ENCODE measurements at regions not wholly inside any gene's neighbourhood (a gene's known extent, or its start where the extent isn't known, plus 50 kb on each side); places are given as distances from the start of the nearest gene placed in this dataset.

DNA sequence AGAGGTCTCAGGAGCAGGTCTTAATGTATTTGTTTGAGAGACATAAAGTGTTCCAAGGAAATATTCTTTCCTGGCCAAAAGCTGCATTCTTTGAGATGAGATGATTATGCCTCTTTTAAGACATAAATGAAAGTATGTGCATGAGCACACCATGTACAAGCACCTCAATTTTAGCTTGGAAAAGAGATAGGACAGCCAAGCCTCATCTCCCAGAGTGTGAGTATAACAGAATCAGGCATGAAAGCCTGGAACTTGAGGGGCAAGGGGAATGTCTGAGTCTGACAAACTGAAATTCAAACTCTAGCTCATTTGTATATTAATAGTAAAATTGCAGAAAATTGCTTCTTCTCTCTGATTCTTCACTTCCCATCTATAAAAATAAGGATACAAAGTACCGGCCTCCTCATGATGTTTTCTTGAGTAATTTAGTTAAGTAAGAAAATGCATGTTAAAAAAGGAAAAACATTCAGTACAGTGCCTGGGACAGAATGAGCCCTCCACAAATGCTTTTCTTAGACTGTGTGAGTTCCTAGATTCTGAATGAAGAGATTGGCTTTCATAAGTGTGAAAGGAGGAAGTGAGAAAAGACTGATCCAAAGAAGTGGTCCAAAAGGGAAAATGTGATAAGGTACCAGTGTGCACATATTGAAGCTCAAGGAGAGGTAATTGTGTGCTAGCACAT lies 1260.9 kb upstream of the SORCS1 start:
- no peak for TF ChIP-seq EP300 (IDR thresholded peaks at IDR 0.05)
- TF ChIP-seq POLR2AphosphoS5 (IDR thresholded peaks at IDR 0.05) = no peak
- TF ChIP-seq, protein P1, sequence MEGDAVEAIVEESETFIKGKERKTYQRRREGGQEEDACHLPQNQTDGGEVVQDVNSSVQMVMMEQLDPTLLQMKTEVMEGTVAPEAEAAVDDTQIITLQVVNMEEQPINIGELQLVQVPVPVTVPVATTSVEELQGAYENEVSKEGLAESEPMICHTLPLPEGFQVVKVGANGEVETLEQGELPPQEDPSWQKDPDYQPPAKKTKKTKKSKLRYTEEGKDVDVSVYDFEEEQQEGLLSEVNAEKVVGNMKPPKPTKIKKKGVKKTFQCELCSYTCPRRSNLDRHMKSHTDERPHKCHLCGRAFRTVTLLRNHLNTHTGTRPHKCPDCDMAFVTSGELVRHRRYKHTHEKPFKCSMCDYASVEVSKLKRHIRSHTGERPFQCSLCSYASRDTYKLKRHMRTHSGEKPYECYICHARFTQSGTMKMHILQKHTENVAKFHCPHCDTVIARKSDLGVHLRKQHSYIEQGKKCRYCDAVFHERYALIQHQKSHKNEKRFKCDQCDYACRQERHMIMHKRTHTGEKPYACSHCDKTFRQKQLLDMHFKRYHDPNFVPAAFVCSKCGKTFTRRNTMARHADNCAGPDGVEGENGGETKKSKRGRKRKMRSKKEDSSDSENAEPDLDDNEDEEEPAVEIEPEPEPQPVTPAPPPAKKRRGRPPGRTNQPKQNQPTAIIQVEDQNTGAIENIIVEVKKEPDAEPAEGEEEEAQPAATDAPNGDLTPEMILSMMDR (IDR thresholded peaks at IDR 0.05) = no peak
